ENCODE measurements at regions not wholly inside any gene's neighbourhood (a gene's known extent, or its start where the extent isn't known, plus 50 kb on each side); places are given as distances from the start of the nearest gene placed in this dataset.
"Not testable (repeated sequence)": the region's sequence is repeated elsewhere in the genome, so short reads cannot be mapped to it uniquely, and the experiment has no call there.

GRCh38 chr6:150456466-150456865, 87.7 kb downstream of the IYD start:
- DNase-seq (ENCODE audit: low read depth) = no peak

- DNase-seq (ENCODE audit: low read depth) = no peak
Measured at GRCh38 chr6:150456902-150457643, 88.3 kb downstream of the IYD start.

DNA sequence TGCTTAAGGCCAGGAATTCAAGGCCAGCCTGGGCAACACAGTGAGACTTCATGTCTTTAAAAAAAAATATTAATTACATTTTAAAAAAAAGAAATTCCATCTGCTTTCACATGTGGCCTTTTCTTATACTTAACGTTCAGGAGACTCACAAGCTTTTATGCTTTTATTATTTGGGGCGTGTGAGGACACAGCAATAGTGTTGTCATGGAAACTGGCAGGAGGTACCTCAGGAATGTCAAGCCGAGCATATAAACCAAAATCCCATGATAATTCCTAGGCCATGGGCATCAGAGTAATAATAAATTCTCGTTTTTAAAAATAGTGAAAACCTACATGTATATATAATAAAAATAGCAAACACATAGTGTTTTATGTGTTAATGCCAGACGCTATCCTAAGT, 89.8 kb downstream of the IYD start:
- DNase-seq (ENCODE audit: low read depth) = no peak

GRCh38 chr6:150463852-150464251, 95.0 kb downstream of the IYD start:
- no peak for DNase-seq (ENCODE audit: low read depth)

- no peak for DNase-seq (ENCODE audit: low read depth)
Measured at GRCh38 chr6:150464966-150465365, 96.2 kb downstream of the IYD start.

- DNase-seq (ENCODE audit: low read depth) = no peak
Measured at GRCh38 chr6:150465610-150466009, 96.8 kb downstream of the IYD start.

DNA sequence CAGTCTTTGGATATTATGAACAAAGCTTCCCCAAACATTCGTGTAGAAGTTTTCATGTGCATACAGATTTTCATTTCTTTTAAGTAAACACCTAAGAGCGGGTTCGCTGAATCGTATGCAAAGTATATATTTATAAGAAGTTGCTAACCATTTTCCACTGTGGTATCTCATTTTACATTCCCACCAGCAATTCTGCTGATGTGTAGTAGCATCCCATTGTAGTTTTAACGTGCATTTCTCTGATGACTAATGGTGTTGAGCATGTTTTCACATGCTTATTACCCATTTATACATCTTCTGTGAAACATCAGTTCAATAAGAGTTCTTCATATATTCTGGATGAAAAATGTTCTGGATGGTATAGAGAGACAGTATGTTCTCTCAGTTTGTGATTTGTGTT, 97.4 kb downstream of the IYD start:
- no peak for DNase-seq (ENCODE audit: low read depth)

- no peak for DNase-seq (ENCODE audit: low read depth)
Measured at GRCh38 chr6:150470131-150470530, 101.3 kb downstream of the IYD start.

DNA sequence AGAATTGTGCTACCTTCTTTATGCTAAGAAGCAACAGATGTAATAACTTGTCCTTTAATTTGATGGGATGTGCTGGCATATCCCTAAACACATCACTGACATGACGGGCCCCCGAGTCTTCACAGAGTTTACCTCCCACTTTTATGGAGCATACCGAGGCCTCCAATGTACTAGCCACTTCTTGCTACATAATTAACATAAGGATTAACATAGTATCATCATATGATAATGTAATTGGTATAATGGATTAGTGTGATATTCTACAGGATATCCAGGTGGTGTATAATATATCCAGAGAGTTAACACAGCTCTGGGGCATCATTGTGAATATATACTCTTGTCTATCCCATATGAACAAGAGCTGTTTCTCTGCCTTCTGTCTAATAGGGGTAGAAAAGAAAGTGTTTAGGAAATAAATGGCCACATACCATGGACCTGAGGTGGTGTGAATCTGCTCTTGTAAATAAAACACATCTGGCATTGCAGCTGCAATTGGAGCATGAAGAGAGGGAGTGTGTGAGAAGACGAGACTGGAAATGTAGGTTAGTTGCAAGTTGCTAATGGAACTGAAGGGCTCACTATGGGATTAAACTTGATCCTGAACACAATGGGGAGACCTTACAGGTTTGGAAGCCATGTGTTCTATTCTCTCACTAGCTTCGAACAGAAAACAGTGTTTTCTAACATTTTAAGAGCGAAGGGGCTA, 102.3 kb downstream of the IYD start:
- DNase-seq (ENCODE audit: low read depth) = no peak

DNA sequence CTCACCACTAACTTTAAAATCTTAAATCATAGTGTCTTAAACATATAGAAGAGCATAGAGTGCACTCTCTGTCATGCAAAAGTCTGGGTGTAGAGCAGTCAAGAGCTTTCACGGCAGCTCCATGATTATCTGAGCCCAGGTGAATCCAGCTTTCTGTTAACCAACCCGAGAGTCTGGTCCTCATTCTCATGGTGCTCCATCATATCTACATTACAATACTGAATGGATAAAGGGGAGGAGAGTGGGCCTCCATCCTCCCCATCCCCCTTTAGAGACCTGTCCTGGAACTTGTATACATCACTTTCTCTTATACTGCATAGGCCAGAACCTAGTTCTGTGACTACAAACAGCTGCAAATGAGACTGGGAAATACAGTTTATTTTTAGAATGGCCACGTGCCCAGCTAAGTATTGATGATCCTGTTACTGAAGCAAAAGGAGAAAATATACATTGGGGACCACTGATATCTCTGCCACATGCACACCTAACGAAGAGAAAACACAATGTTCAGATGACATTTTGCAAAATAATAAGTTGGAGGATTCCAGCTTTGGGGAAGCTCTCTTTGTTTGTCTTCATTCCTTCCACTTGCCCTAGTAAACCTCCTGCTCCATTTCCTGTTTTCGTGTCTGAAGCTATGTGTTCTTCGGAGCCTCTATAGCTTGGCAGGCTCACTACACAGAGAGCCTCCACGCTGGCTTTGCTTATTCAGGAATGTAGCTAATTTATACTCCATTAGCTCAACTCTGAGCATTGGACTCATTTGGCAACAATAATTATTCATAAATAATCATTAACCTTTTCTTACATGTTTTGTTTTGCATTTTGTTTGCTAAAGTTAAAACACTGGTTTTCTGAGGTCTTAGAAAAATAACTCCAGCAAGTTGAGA, 110.1 kb downstream of the IYD start:
- DNase-seq (ENCODE audit: low read depth) = no peak

- DNase-seq (ENCODE audit: low read depth) = no peak
Measured at GRCh38 chr6:150482883-150483409, 114.1 kb downstream of the IYD start.

GRCh38 chr6:150485161-150485958, 114.3 kb upstream of the PLEKHG1 start:
- DNase-seq (ENCODE audit: low read depth) = no peak

- no peak for DNase-seq (ENCODE audit: low read depth)
Measured at GRCh38 chr6:150486048-150486447, 113.6 kb upstream of the PLEKHG1 start.

DNA sequence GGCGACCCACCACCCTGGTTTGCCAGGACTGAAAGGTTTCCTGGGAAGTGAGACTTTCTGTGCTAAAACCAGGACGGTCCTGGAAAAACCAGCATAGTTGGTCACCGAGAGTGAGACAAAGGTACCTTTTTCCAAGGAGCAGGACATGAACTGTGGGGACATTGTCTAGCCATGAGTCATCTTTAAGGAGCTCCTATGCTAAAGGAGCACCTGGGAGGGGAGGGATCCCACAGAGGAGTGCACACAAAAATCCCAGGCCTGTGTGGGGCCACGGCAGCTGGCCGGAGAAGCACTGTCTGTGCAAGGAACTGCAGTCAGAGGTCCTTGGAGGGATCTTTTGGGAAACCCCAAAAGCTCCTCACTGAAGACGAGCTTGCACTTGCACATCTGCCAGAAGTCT, 109.1 kb upstream of the PLEKHG1 start:
- DNase-seq (ENCODE audit: low read depth) = no peak

DNA sequence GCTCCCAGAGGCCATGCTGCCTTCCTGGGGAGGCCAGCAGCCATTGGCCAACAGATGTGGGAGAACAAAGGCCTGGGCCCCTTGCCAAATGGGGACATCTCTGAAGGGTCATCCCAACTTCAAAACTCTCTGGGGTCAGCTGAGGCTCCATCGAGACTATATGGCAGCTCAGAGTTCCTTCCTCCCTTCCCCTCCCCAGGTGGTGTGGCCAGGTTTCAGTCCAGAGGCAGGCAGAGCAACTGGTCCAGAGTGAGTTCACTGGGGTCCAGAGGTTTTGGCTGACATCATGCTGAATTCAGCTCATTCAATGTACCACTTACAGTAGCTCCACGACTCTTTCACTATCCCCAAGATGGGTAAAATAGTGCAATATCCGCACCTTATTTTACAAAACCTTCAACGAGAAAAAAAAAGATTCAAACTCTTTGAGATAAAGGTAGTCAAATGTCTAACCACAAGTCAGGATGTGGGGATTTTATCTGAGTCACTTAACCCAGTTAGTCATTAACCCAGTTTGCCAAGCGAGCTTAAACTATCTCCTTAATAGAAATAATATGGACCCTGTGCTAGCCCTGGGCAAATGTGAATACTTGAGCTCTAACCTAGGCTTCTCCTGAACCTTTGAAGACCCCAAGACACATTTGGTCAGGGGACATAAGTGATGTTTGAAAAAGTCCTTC, 108.4 kb upstream of the PLEKHG1 start:
- no peak for DNase-seq (ENCODE audit: low read depth)

GRCh38 chr6:150491811-150492172, 107.9 kb upstream of the PLEKHG1 start:
- DNase-seq (ENCODE audit: low read depth) = no peak

- no peak for DNase-seq (ENCODE audit: low read depth)
Measured at GRCh38 chr6:150492507-150492906, 107.2 kb upstream of the PLEKHG1 start.

DNA sequence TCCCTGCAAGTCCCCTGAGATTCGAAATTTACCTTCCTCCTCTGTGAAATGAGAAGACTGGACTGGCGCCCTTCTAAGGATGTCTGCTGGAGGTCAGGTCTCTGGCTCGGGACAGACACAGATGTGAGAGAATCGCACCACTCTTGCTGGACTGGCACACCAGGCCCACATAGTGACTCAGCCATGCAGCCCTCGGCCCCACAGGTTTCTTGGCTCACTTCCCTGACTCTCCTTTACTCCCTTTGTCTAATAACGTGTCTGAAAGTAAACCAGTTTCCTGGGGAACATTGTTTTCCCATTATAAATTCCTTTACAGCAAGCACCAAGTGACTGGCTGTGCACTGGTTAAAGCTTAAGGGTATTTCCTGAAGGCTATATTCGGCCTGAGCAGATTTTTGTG, 106.7 kb upstream of the PLEKHG1 start:
- DNase-seq (ENCODE audit: low read depth) = no peak

DNA sequence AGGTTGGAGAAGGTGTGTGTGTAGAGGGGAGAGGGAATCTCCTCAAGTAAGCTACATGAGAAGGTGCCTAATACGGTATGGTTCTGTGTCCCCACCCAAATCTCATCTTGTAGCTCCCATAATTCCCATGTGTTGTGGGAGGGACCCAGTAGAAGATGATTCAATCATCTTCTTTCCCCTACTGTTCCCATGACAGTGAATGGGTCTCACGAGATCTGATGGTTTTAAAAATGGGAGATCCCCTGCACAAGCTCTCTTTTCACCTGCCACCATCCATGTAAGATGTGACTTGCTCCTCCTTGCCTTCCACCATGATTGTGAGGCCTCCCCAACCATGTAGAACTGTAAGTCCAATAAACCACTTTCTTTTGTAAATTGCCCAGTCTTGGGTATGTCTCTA, 106.1 kb upstream of the PLEKHG1 start:
- DNase-seq (ENCODE audit: low read depth) = not testable (repeated sequence)

- no peak for DNase-seq (ENCODE audit: low read depth)
Measured at GRCh38 chr6:150494241-150494640, 105.4 kb upstream of the PLEKHG1 start.

DNA sequence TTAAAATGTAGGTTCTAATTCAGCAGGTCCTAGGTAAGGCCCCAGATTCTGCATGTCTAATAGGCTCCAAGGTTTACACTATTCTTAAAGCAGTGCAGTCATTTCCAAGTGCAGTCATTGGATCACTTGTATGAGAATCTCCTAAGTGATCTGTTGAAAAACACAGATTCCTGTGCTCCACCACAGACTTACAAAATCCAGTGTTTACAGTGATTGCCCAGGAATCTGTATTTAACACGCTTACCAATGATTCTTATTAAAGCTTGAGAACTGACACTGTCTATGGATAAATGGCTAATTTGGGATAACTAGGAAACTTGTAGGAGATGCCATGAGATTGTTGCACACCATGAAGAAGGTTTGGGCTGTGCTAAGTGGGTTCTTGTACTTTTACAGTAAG, 104.6 kb upstream of the PLEKHG1 start:
- no peak for DNase-seq (ENCODE audit: low read depth)
